ENCODE measurements at regions not wholly inside any gene's neighbourhood (a gene's known extent, or its start where the extent isn't known, plus 50 kb on each side); places are given as distances from the start of the nearest gene placed in this dataset.

- Histone ChIP-seq H3K36me3 (no peaks in the 10 kb centered on the region), H3K27ac (no peak overlapping the region), H3K4me3 (ENCODE audit: low read depth, low read length) (no peak overlapping the region), H3K27me3 (ENCODE audit: insufficient read depth, low read depth, severe bottlenecking) (no peaks in the 10 kb centered on the region), H3K9me3 (ENCODE audit: severe bottlenecking) (no peaks in the 10 kb centered on the region)
- no peak for DNase-seq
- TF ChIP-seq, protein P1, sequence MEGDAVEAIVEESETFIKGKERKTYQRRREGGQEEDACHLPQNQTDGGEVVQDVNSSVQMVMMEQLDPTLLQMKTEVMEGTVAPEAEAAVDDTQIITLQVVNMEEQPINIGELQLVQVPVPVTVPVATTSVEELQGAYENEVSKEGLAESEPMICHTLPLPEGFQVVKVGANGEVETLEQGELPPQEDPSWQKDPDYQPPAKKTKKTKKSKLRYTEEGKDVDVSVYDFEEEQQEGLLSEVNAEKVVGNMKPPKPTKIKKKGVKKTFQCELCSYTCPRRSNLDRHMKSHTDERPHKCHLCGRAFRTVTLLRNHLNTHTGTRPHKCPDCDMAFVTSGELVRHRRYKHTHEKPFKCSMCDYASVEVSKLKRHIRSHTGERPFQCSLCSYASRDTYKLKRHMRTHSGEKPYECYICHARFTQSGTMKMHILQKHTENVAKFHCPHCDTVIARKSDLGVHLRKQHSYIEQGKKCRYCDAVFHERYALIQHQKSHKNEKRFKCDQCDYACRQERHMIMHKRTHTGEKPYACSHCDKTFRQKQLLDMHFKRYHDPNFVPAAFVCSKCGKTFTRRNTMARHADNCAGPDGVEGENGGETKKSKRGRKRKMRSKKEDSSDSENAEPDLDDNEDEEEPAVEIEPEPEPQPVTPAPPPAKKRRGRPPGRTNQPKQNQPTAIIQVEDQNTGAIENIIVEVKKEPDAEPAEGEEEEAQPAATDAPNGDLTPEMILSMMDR (IDR thresholded peaks at IDR 0.05; ENCODE audit: low read depth, low read length): no peak
These were observed 140.4 kb upstream of the VLDLR start for GRCh38 chr9:2481216-2481615.

DNA sequence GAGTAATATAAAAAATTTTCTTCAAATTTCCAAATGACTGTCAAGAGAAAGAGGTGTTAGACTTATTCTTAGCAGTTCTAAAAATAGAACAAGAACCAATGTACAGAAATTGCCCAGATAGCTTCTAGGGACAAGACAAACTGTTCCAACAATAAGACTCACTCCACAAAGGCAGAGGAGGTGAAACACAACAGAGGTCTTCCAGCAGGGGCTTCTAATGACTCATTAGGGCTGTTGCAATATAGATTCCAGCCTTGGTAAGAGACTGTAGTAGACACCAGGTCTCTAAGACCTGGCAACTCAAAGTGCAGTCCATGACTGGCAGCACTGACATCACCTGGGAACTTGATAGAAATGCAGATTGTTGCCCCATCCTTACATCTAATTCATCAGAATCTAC, 134.6 kb upstream of the VLDLR start:
- H3K27me3 ChIP-seq (ENCODE audit: insufficient read depth, low read depth, severe bottlenecking): no peaks in the 10 kb centered on the region
- no peak for DNase-seq
- TF ChIP-seq, protein P1 (IDR thresholded peaks at IDR 0.05; ENCODE audit: low read depth, low read length): no peak
- no peak overlapping the region for H3K4me3 ChIP-seq (ENCODE audit: low read depth, low read length)
- H3K9me3 ChIP-seq (ENCODE audit: severe bottlenecking): no peaks in the 10 kb centered on the region
- no peaks in the 10 kb centered on the region for H3K36me3 ChIP-seq
- no peak overlapping the region for H3K27ac ChIP-seq

GRCh38 chr9:2489838-2490314, 131.7 kb upstream of the VLDLR start:
- TF ChIP-seq, protein P1 (IDR thresholded peaks at IDR 0.05; ENCODE audit: low read depth, low read length): no peak
- Histone ChIP-seq H3K27me3 (ENCODE audit: insufficient read depth, low read depth, severe bottlenecking) (no peaks in the 10 kb centered on the region), H3K4me3 (ENCODE audit: low read depth, low read length) (no peak overlapping the region), H3K9me3 (ENCODE audit: severe bottlenecking) (no peaks in the 10 kb centered on the region), H3K36me3 (no peaks in the 10 kb centered on the region), H3K27ac (no peak overlapping the region)
- no peak for DNase-seq

- no peak for DNase-seq
- no peak overlapping the region for H3K4me3 ChIP-seq (ENCODE audit: low read depth, low read length)
- no peaks in the 10 kb centered on the region for H3K9me3 ChIP-seq (ENCODE audit: severe bottlenecking)
- no peaks in the 10 kb centered on the region for H3K27me3 ChIP-seq (ENCODE audit: insufficient read depth, low read depth, severe bottlenecking)
- no peaks in the 10 kb centered on the region for H3K36me3 ChIP-seq
- H3K27ac ChIP-seq: no peak overlapping the region
- TF ChIP-seq, protein P1 (IDR thresholded peaks at IDR 0.05; ENCODE audit: low read depth, low read length): no peak
These were observed 129.4 kb upstream of the VLDLR start for GRCh38 chr9:2492161-2492560.

GRCh38 chr9:2493109-2493508, 128.5 kb upstream of the VLDLR start:
- TF ChIP-seq, protein P1 (IDR thresholded peaks at IDR 0.05; ENCODE audit: low read depth, low read length): no peak
- Histone ChIP-seq H3K27me3 (ENCODE audit: insufficient read depth, low read depth, severe bottlenecking) (no peaks in the 10 kb centered on the region), H3K9me3 (ENCODE audit: severe bottlenecking) (no peaks in the 10 kb centered on the region), H3K27ac (no peak overlapping the region), H3K36me3 (no peaks in the 10 kb centered on the region), H3K4me3 (ENCODE audit: low read depth, low read length) (no peak overlapping the region)
- DNase-seq: no peak

- no peaks in the 10 kb centered on the region for H3K9me3 ChIP-seq (ENCODE audit: severe bottlenecking)
- H3K27me3 ChIP-seq (ENCODE audit: insufficient read depth, low read depth, severe bottlenecking): no peaks in the 10 kb centered on the region
- no peak for DNase-seq
- TF ChIP-seq, protein P1 (IDR thresholded peaks at IDR 0.05; ENCODE audit: low read depth, low read length): no peak
- no peak overlapping the region for H3K27ac ChIP-seq
- no peaks in the 10 kb centered on the region for H3K36me3 ChIP-seq
- H3K4me3 ChIP-seq (ENCODE audit: low read depth, low read length): no peak overlapping the region
These were observed 128.1 kb upstream of the VLDLR start for GRCh38 chr9:2493529-2493928.
